Liver (tissue), 7 donors: ENCODE measurements at regions not wholly inside any gene's neighbourhood (a gene's known extent, or its start where the extent isn't known, plus 50 kb on each side); places are given as distances from the start of the nearest gene placed in this dataset.

Experiments used
- DNase-seq: peaks from one replicate; pipeline ENCODE4 v3.0.0-alpha.2; 2017; ENCODE audit warnings: low spot score
- H3K27ac ChIP-seq, 2 donors: one replicate each; pipeline ENCODE4 v1.7.0; 2013; ENCODE audit warnings: inconsistent platforms in 2 of 2, low read length in 2 of 2, control low read depth in 1 of 2, low read depth in 1 of 2, mild to moderate bottlenecking in 1 of 2
- H3K27me3 ChIP-seq, 4 donors: one replicate each; pipeline versions ENCODE4 v1.6.1 to v1.7.0; 2013; ENCODE audit warnings: low read length in 3 of 4, inconsistent platforms in 1 of 4, mild to moderate bottlenecking in 1 of 4, moderate library complexity in 1 of 4; ENCODE audit not compliant: control insufficient read depth in 4 of 4, insufficient read depth in 4 of 4
- H3K36me3 ChIP-seq, 4 donors: one replicate each; pipeline versions ENCODE4 v1.6.1 to v1.7.0; 2013; ENCODE audit warnings: low read length in 3 of 4, mild to moderate bottlenecking in 3 of 4, low read depth in 1 of 4, moderate library complexity in 1 of 4; ENCODE audit not compliant: control insufficient read depth in 4 of 4, insufficient read depth in 3 of 4
- H3K4me1 ChIP-seq, 4 donors: one replicate each; pipeline versions ENCODE4 v1.6.1 to v1.7.0; 2013; ENCODE audit warnings: low read length in 3 of 4, mild to moderate bottlenecking in 3 of 4, moderate library complexity in 1 of 4; ENCODE audit not compliant: control insufficient read depth in 4 of 4, insufficient read depth in 4 of 4
- H3K4me3 ChIP-seq, 3 donors: one replicate each; pipeline versions ENCODE4 v1.6.1 to v1.7.0; 2013; ENCODE audit warnings: low read length in 3 of 3, control low read depth in 1 of 3, low read depth in 1 of 3, mild to moderate bottlenecking in 1 of 3
- H3K9ac ChIP-seq, 2 donors: one replicate each; pipeline ENCODE4 v1.7.0; 2013; ENCODE audit warnings: low read length in 2 of 2, mild to moderate bottlenecking in 2 of 2, moderate library complexity in 2 of 2, control low read depth in 1 of 2, low read depth in 1 of 2
- H3K9me3 ChIP-seq, 4 donors: one replicate each; pipeline versions ENCODE4 v1.6.1 to v1.7.0; 2013; ENCODE audit warnings: low read length in 3 of 4; ENCODE audit not compliant: control insufficient read depth in 4 of 4
- ATF3 ChIP-seq: IDR thresholded peaks from 2 replicates; pipeline ENCODE4 v1.6.1; 2016; ENCODE audit warnings: antibody characterized with exemption
- EGR1 ChIP-seq, 2 donors: IDR thresholded peaks; 2 replicates each; pipeline ENCODE4 v1.6.1; 2016 to 2018; ENCODE audit warnings: antibody characterized with exemption in 2 of 2, low read depth in 2 of 2
- FOXA2 ChIP-seq: IDR thresholded peaks from 2 replicates; pipeline ENCODE4 v1.6.1; 2016; ENCODE audit warnings: antibody characterized with exemption
- GABPA ChIP-seq, 2 donors: IDR thresholded peaks in 1 of 2; conservative IDR thresholded peaks in 1 of 2; 2 replicates each; pipeline ENCODE4 v1.6.1; 2016; ENCODE audit warnings: antibody characterized with exemption in 2 of 2, mild to moderate bottlenecking in 1 of 2, moderate library complexity in 1 of 2
- HNF4G ChIP-seq: IDR thresholded peaks from 2 replicates; pipeline ENCODE4 v1.6.1; 2016; ENCODE audit warnings: antibody characterized with exemption
- JUND ChIP-seq, 2 donors: IDR thresholded peaks; 2 replicates each; pipeline ENCODE4 v1.6.1; 2016; ENCODE audit warnings: antibody characterized with exemption in 2 of 2
- NR2F2 ChIP-seq: IDR thresholded peaks from 2 replicates; pipeline ENCODE4 v1.6.1; 2016; ENCODE audit warnings: antibody characterized with exemption
- RAD21 ChIP-seq, 2 donors: IDR thresholded peaks; 2 replicates each; pipeline ENCODE4 v1.6.1; 2016; ENCODE audit warnings: antibody characterized with exemption in 2 of 2, mild to moderate bottlenecking in 2 of 2
- REST ChIP-seq: IDR thresholded peaks from 2 replicates; pipeline ENCODE4 v1.6.1; 2016; ENCODE audit warnings: antibody characterized with exemption, mild to moderate bottlenecking
- SP1 ChIP-seq: IDR thresholded peaks from 2 replicates; pipeline ENCODE4 v1.6.1; 2018; ENCODE audit warnings: antibody characterized with exemption, mild to moderate bottlenecking
- TAF1 ChIP-seq: conservative IDR thresholded peaks from 2 replicates; pipeline ENCODE4 v1.6.1; 2016; ENCODE audit warnings: antibody characterized with exemption, mild to moderate bottlenecking
- YY1 ChIP-seq: IDR thresholded peaks from 2 replicates; pipeline ENCODE4 v1.6.1; 2016; ENCODE audit warnings: antibody characterized with exemption, mild to moderate bottlenecking
- ZBTB33 ChIP-seq: IDR thresholded peaks from 2 replicates; pipeline ENCODE4 v1.6.1; 2016; ENCODE audit warnings: antibody characterized with exemption
- WGBS: extraction: QIAGEN DNeasy Blood & Tissue Kit; methylation state at CpG from one replicate; pipeline ENCODE4 v1.1.7; 2013; 5-methylcytosine and 5-hydroxymethylcytosine counted together
- TF ChIP-seq, protein P1 (sequence below): IDR thresholded peaks from 2 replicates; pipeline ENCODE4 v1.6.1; 2016; ENCODE audit warnings: antibody characterized with exemption
- donor health status: healthy.
- donor health status: healthy.
- donor health status: healthy.
- donor health status: healthy.

- TF ChIP-seq RAD21 (IDR thresholded peaks at IDR 0.05) (no peak), ZBTB33 (no peak)
These were observed 1783.6 kb upstream of the FLRT2 start (continued) for GRCh38 chr14:83746336-83746735.

DNA sequence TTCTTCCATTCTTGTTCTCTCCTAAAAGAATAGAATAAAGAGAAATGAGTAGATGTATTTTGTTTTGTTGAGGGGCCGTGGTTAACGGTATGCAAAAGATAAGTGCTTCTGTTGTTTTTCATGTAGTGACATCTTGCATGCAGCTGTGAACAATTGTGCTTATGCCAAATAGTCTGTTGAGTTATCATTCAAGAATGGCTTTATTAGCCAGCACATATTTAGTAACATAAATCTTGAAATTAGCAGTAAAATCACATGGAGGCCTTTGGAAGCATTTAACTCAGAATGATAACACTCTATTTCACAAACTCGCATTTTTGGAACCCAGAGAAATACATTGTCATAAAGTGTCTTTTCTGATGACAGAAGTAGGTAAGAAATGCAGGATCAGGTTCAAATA lies 1772.0 kb upstream of the FLRT2 start:
- H3K36me3 ChIP-seq: no peaks in the 10 kb centered on the region
- TF ChIP-seq HNF4G (no peak), REST (no peak), NR2F2 (no peak), RAD21 (IDR thresholded peaks at IDR 0.05) (no peak), ATF3 (no peak), SP1 (no peak), FOXA2 (no peak), JUND (IDR thresholded peaks at IDR 0.05) (no peak), GABPA (IDR thresholded peaks at IDR 0.05 in 1 of 2, conservative IDR thresholded peaks at IDR 0.05 in 1 of 2) (no peak), EGR1 (IDR thresholded peaks at IDR 0.05; ENCODE audit: low read depth in 2 of 2) (no peak), ZBTB33 (no peak), TAF1 (no peak), YY1 (no peak)
- TF ChIP-seq, protein P1, sequence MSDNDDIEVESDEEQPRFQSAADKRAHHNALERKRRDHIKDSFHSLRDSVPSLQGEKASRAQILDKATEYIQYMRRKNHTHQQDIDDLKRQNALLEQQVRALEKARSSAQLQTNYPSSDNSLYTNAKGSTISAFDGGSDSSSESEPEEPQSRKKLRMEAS: no peak
- H3K27me3 ChIP-seq: no peaks in the 10 kb centered on the region
- H3K9ac ChIP-seq: no peak overlapping the region
- no peaks in the 10 kb centered on the region for H3K9me3 ChIP-seq
- DNase-seq: no peak
- H3K4me3 ChIP-seq: no peak overlapping the region
- H3K27ac ChIP-seq: no peak overlapping the region
- 71% methylated on average over 3 of the region's 3 CpGs for WGBS
- peaks cover 0 to 1% (median 0%) of the 10 kb centered on the region in 4 donors for H3K4me1 ChIP-seq
